SU-DHL-6 (cell line): ENCODE measurements at regions not wholly inside any gene's neighbourhood (a gene's known extent, or its start where the extent isn't known, plus 50 kb on each side); places are given as distances from the start of the nearest gene placed in this dataset.

ENCODE experiments used
- H2AFZ ChIP-seq: fragments of 200-600 bp; sonication (generic); 2 replicates; pipeline ENCODE4 v1.6.1; 2014; ENCODE audit warnings: low read depth, mild to moderate bottlenecking, moderate library complexity, mixed read lengths, antibody characterized with exemption, low read length; ENCODE audit not compliant: severe bottlenecking
- H3F3A ChIP-seq: fragments of 200-600 bp; shearing (Covaris generic); 2 replicates; pipeline ENCODE4 v1.6.0; 2016; ENCODE audit warnings: antibody characterized with exemption, mild to moderate bottlenecking; ENCODE audit not compliant: insufficient read depth
- H3K27ac ChIP-seq: fragments of 200-600 bp; sonication (generic); 2 replicates; pipeline ENCODE4 v1.5.1; 2016; ENCODE audit warnings: low read depth, mild to moderate bottlenecking, low read length, moderate library complexity, mixed read lengths
- H3K27me3 ChIP-seq: fragments of 200-600 bp; sonication (generic), shearing (Covaris generic); 2 replicates; pipeline ENCODE4 v1.6.0; 2014; ENCODE audit warnings: mild to moderate bottlenecking, low read length
- H3K36me3 ChIP-seq: fragments of 200-600 bp; sonication (generic); 2 replicates; pipeline ENCODE4 v1.6.1; 2014; ENCODE audit warnings: mild to moderate bottlenecking, low read length, mixed read lengths
- H3K4me2 ChIP-seq: fragments of 300-600, 200-600 bp; shearing (Covaris generic), sonication (generic); 2 replicates; pipeline ENCODE4 v1.6.0; 2014; ENCODE audit warnings: low read length, low read depth, mild to moderate bottlenecking; ENCODE audit not compliant: poor library complexity, severe bottlenecking
- H3K4me3 ChIP-seq: fragments of 200-600 bp; sonication (generic); 2 replicates; pipeline ENCODE4 v1.5.1; 2014; ENCODE audit warnings: antibody characterized with exemption, low read length, mild to moderate bottlenecking, mixed read lengths; ENCODE audit not compliant: insufficient read depth, poor library complexity, severe bottlenecking
- H3K79me2 ChIP-seq: fragments of 200-600 bp; sonication (generic); 2 replicates; pipeline ENCODE4 v1.6.1; 2014; ENCODE audit warnings: mild to moderate bottlenecking, low read length, moderate library complexity; ENCODE audit not compliant: insufficient read depth
- H3K9ac ChIP-seq: fragments of 200-600 bp; sonication (generic); 2 replicates; pipeline ENCODE4 v1.7.0; 2014; ENCODE audit warnings: mild to moderate bottlenecking, low read length
- H3K9me2 ChIP-seq: fragments of 200-600 bp; sonication (generic); replicated peaks from 2 replicates; pipeline ENCODE4 v1.6.1; 2014; ENCODE audit warnings: low read length; ENCODE audit not compliant: insufficient read depth
- H3K9me3 ChIP-seq: fragments of 200-600 bp; sonication (generic); 2 replicates; pipeline ENCODE4 v1.6.1; 2014; ENCODE audit warnings: low read length, mixed read lengths; ENCODE audit not compliant: insufficient read depth
- H4K20me1 ChIP-seq: fragments of 200-600 bp; sonication (generic); 2 replicates; pipeline ENCODE4 v1.6.1; 2014; ENCODE audit warnings: low read depth, mild to moderate bottlenecking, antibody characterized with exemption, low read length, moderate library complexity, mixed read lengths
- CTCF ChIP-seq: fragments of 200-600 bp; sonication (generic); IDR thresholded peaks from one replicate; pipeline ENCODE4 v1.5.1; 2017; ENCODE audit warnings: antibody characterized with exemption, mild to moderate bottlenecking, low read length, moderate library complexity; ENCODE audit not compliant: insufficient read depth, poor library complexity, severe bottlenecking
- EZH2phosphoT487 ChIP-seq: fragments of 200-600 bp; sonication (generic), shearing (Covaris generic); conservative IDR thresholded peaks from 2 replicates; pipeline ENCODE4 v1.6.1; 2018; ENCODE audit warnings: mild to moderate bottlenecking, antibody characterized with exemption, low read length, moderate library complexity, mixed read lengths

- Histone ChIP-seq H3K27ac (no peak overlapping the region), H2AFZ (no peak overlapping the region), H3K9ac (no peak overlapping the region), H3K36me3 (no peaks in the 10 kb centered on the region), H3K9me2 (no peaks in the 10 kb centered on the region), H3K4me2 (no peak overlapping the region), H3K9me3 (no peaks in the 10 kb centered on the region), H3F3A (no peaks in the 10 kb centered on the region), H4K20me1 (no peaks in the 10 kb centered on the region), H3K4me3 (no peak overlapping the region), H3K27me3 (no peaks in the 10 kb centered on the region), H3K79me2 (no peaks in the 10 kb centered on the region)
- TF ChIP-seq CTCF: no peak
- no peak for TF ChIP-seq EZH2phosphoT487
These were observed 827.2 kb upstream of the FRG1 start for GRCh38 chr4:189113389-189113888.

- Histone ChIP-seq H3K9me2 (no peaks in the 10 kb centered on the region), H3K9me3 (no peaks in the 10 kb centered on the region), H2AFZ (no peak overlapping the region), H3K4me3 (no peak overlapping the region), H3K9ac (no peak overlapping the region), H3K27ac (no peak overlapping the region), H3K79me2 (no peaks in the 10 kb centered on the region), H3K36me3 (no peaks in the 10 kb centered on the region), H3K27me3 (no peaks in the 10 kb centered on the region), H3F3A (no peaks in the 10 kb centered on the region), H4K20me1 (no peaks in the 10 kb centered on the region), H3K4me2 (no peak overlapping the region)
- no peak for TF ChIP-seq CTCF
- no peak for TF ChIP-seq EZH2phosphoT487
These were observed 823.2 kb upstream of the FRG1 start for GRCh38 chr4:189117426-189117825.

- no peak overlapping the region for H2AFZ ChIP-seq
- H4K20me1 ChIP-seq: no peaks in the 10 kb centered on the region
- H3K9me3 ChIP-seq: no peaks in the 10 kb centered on the region
- no peaks in the 10 kb centered on the region for H3K36me3 ChIP-seq
- TF ChIP-seq CTCF: no peak
- no peak for TF ChIP-seq EZH2phosphoT487
- H3K4me3 ChIP-seq: no peak overlapping the region
- no peaks in the 10 kb centered on the region for H3K9me2 ChIP-seq
- no peak overlapping the region for H3K27ac ChIP-seq
- H3K9ac ChIP-seq: no peak overlapping the region
- no peaks in the 10 kb centered on the region for H3F3A ChIP-seq
- H3K27me3 ChIP-seq: no peaks in the 10 kb centered on the region
- H3K79me2 ChIP-seq: no peaks in the 10 kb centered on the region
- no peak overlapping the region for H3K4me2 ChIP-seq
These were observed 819.3 kb upstream of the FRG1 start for GRCh38 chr4:189121336-189121735.
